Adrenal gland (tissue), 5 donors: ENCODE measurements at regions not wholly inside any gene's neighbourhood (a gene's known extent, or its start where the extent isn't known, plus 50 kb on each side); places are given as distances from the start of the nearest gene placed in this dataset.

Experiments
- POLR2A ChIP-seq, 2 donors: fragments of 450-650 bp; IDR thresholded peaks; one replicate each; pipeline ENCODE4 v1.6.1; 2017; ENCODE audit warnings: antibody characterized with exemption in 2 of 2, mild to moderate bottlenecking in 2 of 2, moderate library complexity in 1 of 2
- TF ChIP-seq, protein P1 (sequence below), 6 experiments: fragments of 450-650 bp in 4 of 6; fragments of 200-600 bp in 2 of 6; sonication (generic) in 1 of 6; IDR thresholded peaks; 1 replicate in 5 of 6; 2 replicates in 1 of 6; pipeline versions ENCODE4 v1.5.1 to v1.8.0; 2016 to 2021; ENCODE audit warnings: antibody characterized with exemption in 6 of 6, mild to moderate bottlenecking in 2 of 6, moderate library complexity in 1 of 6
- donor health status: DM: no; HTN: no; CAD: no.

- TF ChIP-seq, protein P1, sequence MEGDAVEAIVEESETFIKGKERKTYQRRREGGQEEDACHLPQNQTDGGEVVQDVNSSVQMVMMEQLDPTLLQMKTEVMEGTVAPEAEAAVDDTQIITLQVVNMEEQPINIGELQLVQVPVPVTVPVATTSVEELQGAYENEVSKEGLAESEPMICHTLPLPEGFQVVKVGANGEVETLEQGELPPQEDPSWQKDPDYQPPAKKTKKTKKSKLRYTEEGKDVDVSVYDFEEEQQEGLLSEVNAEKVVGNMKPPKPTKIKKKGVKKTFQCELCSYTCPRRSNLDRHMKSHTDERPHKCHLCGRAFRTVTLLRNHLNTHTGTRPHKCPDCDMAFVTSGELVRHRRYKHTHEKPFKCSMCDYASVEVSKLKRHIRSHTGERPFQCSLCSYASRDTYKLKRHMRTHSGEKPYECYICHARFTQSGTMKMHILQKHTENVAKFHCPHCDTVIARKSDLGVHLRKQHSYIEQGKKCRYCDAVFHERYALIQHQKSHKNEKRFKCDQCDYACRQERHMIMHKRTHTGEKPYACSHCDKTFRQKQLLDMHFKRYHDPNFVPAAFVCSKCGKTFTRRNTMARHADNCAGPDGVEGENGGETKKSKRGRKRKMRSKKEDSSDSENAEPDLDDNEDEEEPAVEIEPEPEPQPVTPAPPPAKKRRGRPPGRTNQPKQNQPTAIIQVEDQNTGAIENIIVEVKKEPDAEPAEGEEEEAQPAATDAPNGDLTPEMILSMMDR (IDR thresholded peaks at IDR 0.05): no peak
- no peak for TF ChIP-seq POLR2A (IDR thresholded peaks at IDR 0.05)
These were observed 301.8 kb downstream of the TFAP2C start for GRCh38 chr20:56930876-56931275.
